K562 (cell line): ENCODE measurements at regions not wholly inside any gene's neighbourhood (a gene's known extent, or its start where the extent isn't known, plus 50 kb on each side); places are given as distances from the start of the nearest gene placed in this dataset.

Source experiments
- ATAC-seq: fragments of 200-7000 bp; cut with Tn5 transposase; 3 replicates; pipeline ENCODE4 v1.9.1; 2020; ENCODE audit warnings: moderate library complexity
- BruUV-seq: library from RNA; stranded (reverse); fragments of 400-500 nt; replicated peaks from 2 replicates; lab custom pipeline; 2021; lab: Mats Ljungman, UMichigan
- CTCF ChIA-PET: fragments of 300-600 bp; formaldehyde crosslinking; extraction: SDS; loops from one replicate; lab custom pipeline; 2021; ENCODE audit warnings: low intra/inter-chr PET ratio; lab: Yijun Ruan, JAX
- POLR2A ChIA-PET: fragments of 300-600, 350-650 bp; sonication (Branson Sonifier 250); formaldehyde crosslinking; extraction: SDS; loops from one replicate; lab custom pipeline; 2021; ENCODE audit warnings: antibody characterized with exemption, inconsistent platforms; lab: Yijun Ruan, JAX
- DNase-seq, 4 experiments: peaks; one replicate each; pipeline versions ENCODE4 v3.0.0 to v3.0.0-alpha.2; 2011 to 2018; ENCODE audit warnings: low spot score in 3 of 4, mixed read lengths in 3 of 4; ENCODE audit errors: extremely low read depth in 1 of 4
- FAIRE-seq: peaks from 2 replicates; lab custom pipeline; 2011; peaks lifted over from hg19 to GRCh38; lab: Jason Lieb, UNC
- H2AFZ ChIP-seq: 2 replicates; pipeline ENCODE4 v1.6.0; 2011; ENCODE audit warnings: low read depth, low read length, control low read depth, inconsistent platforms
- H3K27ac ChIP-seq: fragments of 200-600 bp; 3 replicates; pipeline ENCODE4 v1.8.0; 2011; ENCODE audit warnings: low read depth, mild to moderate bottlenecking, control low read depth, inconsistent platforms, low read length, moderate library complexity, mixed read lengths; ENCODE audit errors: extremely low read depth
- H3K27me3 ChIP-seq, 2 experiments: fragments of 300-600 bp in 1 of 2; 2 replicates in 1 of 2; 3 replicates in 1 of 2; pipeline versions ENCODE4 v1.6.0 to v1.8.0; 2011; ENCODE audit warnings: inconsistent platforms in 2 of 2, low read length in 2 of 2, mild to moderate bottlenecking in 1 of 2, mixed read lengths in 1 of 2, moderate library complexity in 1 of 2; ENCODE audit not compliant: control insufficient read depth in 2 of 2, insufficient read depth in 2 of 2
- H3K36me3 ChIP-seq: fragments of 300-600 bp; 3 replicates; pipeline ENCODE4 v1.8.0; 2011; ENCODE audit warnings: mild to moderate bottlenecking, low read length, inconsistent platforms; ENCODE audit not compliant: control insufficient read depth, insufficient read depth
- H3K4me1 ChIP-seq, 2 experiments: fragments of 200-600 bp in 1 of 2; replicated peaks in 1 of 2; 2 replicates in 1 of 2; 3 replicates in 1 of 2; pipeline versions ENCODE4 v1.5.1 to v1.8.0; 2011; ENCODE audit warnings: inconsistent platforms in 2 of 2, low read length in 2 of 2, mild to moderate bottlenecking in 1 of 2, mixed read lengths in 1 of 2, moderate library complexity in 1 of 2; ENCODE audit not compliant: control insufficient read depth in 2 of 2, insufficient read depth in 2 of 2
- H3K4me2 ChIP-seq: 2 replicates; pipeline ENCODE4 v1.6.1; 2011; ENCODE audit warnings: low read length, control low read depth, inconsistent platforms, mixed read lengths; ENCODE audit not compliant: insufficient read depth
- H3K4me3 ChIP-seq: fragments of 200-600 bp; sonication (generic), shearing (Covaris generic); 2 replicates; pipeline ENCODE4 v1.5.1; 2016; ENCODE audit warnings: control low read depth, inconsistent platforms
- H3K79me2 ChIP-seq: fragments of 200-600 bp; 3 replicates; pipeline ENCODE4 v1.8.0; 2011; ENCODE audit warnings: low read length, inconsistent platforms; ENCODE audit not compliant: control insufficient read depth, insufficient read depth
- H3K9ac ChIP-seq, 2 experiments: 2 replicates each; pipeline versions ENCODE4 v1.6.0 to v1.6.1; 2011; ENCODE audit warnings: low read depth in 2 of 2, low read length in 2 of 2, control low read depth in 1 of 2, inconsistent platforms in 1 of 2, mild to moderate bottlenecking in 1 of 2, mixed read lengths in 1 of 2; ENCODE audit not compliant: insufficient read depth in 1 of 2
- H3K9me1 ChIP-seq: one replicate; pipeline ENCODE4 v1.6.0; 2011; ENCODE audit warnings: inconsistent platforms, mild to moderate bottlenecking, low read length, moderate library complexity; ENCODE audit not compliant: control insufficient read depth, insufficient read depth
- H3K9me3 ChIP-seq: replicated peaks from 2 replicates; pipeline ENCODE4 v1.5.1; 2011; ENCODE audit warnings: low read depth, low read length, inconsistent platforms; ENCODE audit not compliant: control insufficient read depth, insufficient read depth
- H4K20me1 ChIP-seq: replicated peaks from 2 replicates; pipeline ENCODE4 v1.6.1; 2011; ENCODE audit warnings: low read length, inconsistent platforms, mixed read lengths; ENCODE audit not compliant: control insufficient read depth, insufficient read depth
- BRF1 ChIP-seq: IDR thresholded peaks from 3 replicates; pipeline ENCODE4 v1.6.1; 2011; ENCODE audit warnings: borderline replicate concordance, mild to moderate bottlenecking; ENCODE audit not compliant: insufficient read length; ENCODE audit errors: extremely low read depth
- CAMTA2 ChIP-seq: fragments of 250-450 bp; sonication (Bioruptor Pico); conservative IDR thresholded peaks from 2 replicates; pipeline ENCODE4 v1.5.1; 2022
- CHCHD3 ChIP-seq: fragments of 250-450 bp; sonication (Bioruptor Pico); IDR thresholded peaks from 2 replicates; pipeline ENCODE4 v2.1.2; 2022; ENCODE audit warnings: mild to moderate bottlenecking
- CREBBP ChIP-seq: IDR thresholded peaks from one replicate; pipeline ENCODE4 v1.6.1; 2012; ENCODE audit warnings: low read depth, mild to moderate bottlenecking, control low read depth, inconsistent platforms, low read length
- EP400 ChIP-seq: fragments of 450-650 bp; IDR thresholded peaks from 2 replicates; pipeline ENCODE4 v1.6.1; 2017; ENCODE audit warnings: antibody characterized with exemption, mild to moderate bottlenecking, moderate library complexity
- FOXA3 ChIP-seq, 2 experiments: fragments of 450-650 bp in 1 of 2; sonication (generic) in 1 of 2; formaldehyde crosslinking; IDR thresholded peaks in 1 of 2; conservative IDR thresholded peaks in 1 of 2; 2 replicates each; pipeline versions ENCODE4 v1.4.0 to v1.8.0; 2020 to 2022; ENCODE audit warnings: mild to moderate bottlenecking in 2 of 2, missing genetic modification reagents in 1 of 2
- MTA1 ChIP-seq: fragments of 450-650 bp; IDR thresholded peaks from 2 replicates; pipeline ENCODE4 v1.6.1; 2017; ENCODE audit warnings: borderline replicate concordance
- POLR2B ChIP-seq: fragments of 450-650 bp; IDR thresholded peaks from 2 replicates; pipeline ENCODE4 v1.6.1; 2018; ENCODE audit warnings: low read depth; ENCODE audit not compliant: partially characterized antibody
- PURB ChIP-seq: sonication (generic); formaldehyde crosslinking; IDR thresholded peaks from 2 replicates; pipeline ENCODE4 v1.9.0; 2021; ENCODE audit warnings: low read depth, mild to moderate bottlenecking, missing genetic modification reagents
- ZNF121 ChIP-seq: sonication (generic); formaldehyde crosslinking; conservative IDR thresholded peaks from 2 replicates; pipeline ENCODE4 v1.8.0; 2022; ENCODE audit warnings: missing genetic modification reagents
- ZNF133 ChIP-seq: fragments of 250-450 bp; sonication (Bioruptor Pico); IDR thresholded peaks from 2 replicates; pipeline ENCODE4 v1.4.0; 2020; ENCODE audit warnings: mild to moderate bottlenecking
- ZNF232 ChIP-seq: sonication (generic); formaldehyde crosslinking; IDR thresholded peaks from 2 replicates; pipeline ENCODE4 v1.8.0; 2022; ENCODE audit warnings: mild to moderate bottlenecking, missing genetic modification reagents
- WGBS: fragments of 100-300 bp; shearing (Covaris generic); methylation state at CpG from one replicate; pipeline ENCODE4 v1.1.6; 2016; ENCODE audit warnings: low coverage, mixed read lengths; ENCODE audit not compliant: insufficient coverage; ENCODE audit errors: missing lambda C conversion rate; 5-methylcytosine and 5-hydroxymethylcytosine counted together
- in situ Hi-C: fragments of 300-500 bp; cut with MboI; formaldehyde crosslinking; loops from 4 replicates; pipeline ENCODE4 v1.15.0; 2018; ENCODE audit warnings: inconsistent platforms, mixed read lengths
- intact Hi-C: fragments of 100-400 bp; cut with micrococcal nuclease; formaldehyde crosslinking; loops from 2 replicates; pipeline ENCODE4 v1.14.2; 2022

DNA sequence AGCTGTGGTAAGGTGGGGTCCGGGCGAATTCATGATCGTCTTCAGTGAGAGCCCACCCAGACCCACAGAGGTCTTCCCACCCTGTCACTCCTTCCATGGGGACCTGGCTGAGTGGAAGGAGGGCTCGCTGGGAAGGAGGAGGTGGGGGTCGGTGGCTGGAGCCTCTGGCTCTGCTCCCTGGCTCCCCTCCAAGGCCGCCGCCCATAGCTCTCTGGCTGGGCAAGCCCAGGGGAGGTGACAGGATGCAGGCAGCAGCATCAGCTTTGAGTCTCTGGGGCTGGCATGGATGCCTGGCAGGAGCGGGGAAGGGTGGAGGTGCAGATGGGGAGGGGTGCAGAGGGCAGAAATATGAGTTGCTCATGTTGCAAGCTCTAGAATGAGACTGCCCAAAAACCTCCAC is 147.0 kb downstream of the ENGASE start:
- H3K36me3 ChIP-seq, result no peaks in the 10 kb centered on the region
- FAIRE-seq, result no peak
- no peaks in the 10 kb centered on the region for H3K9me1 ChIP-seq
- H3K4me1 ChIP-seq, result peaks cover 0 to 7% of the 10 kb centered on the region in 2 experiments; a peak in 2 of 5 replicates
- H3K27me3 ChIP-seq, result peaks cover 2 to 63% of the 10 kb centered on the region in 2 experiments; a peak in 3 of 5 replicates
- in situ Hi-C loops, result no loop called here
- H3K9ac ChIP-seq, result no peak overlapping the region
- no peak overlapping the region for H3K27ac ChIP-seq
- H4K20me1 ChIP-seq, result peaks cover 7% of the 10 kb centered on the region; the same call in 1 of the 2 replicates
- ATAC-seq, result no peak
- H3K4me2 ChIP-seq, result no peak overlapping the region
- no peaks in the 10 kb centered on the region for H3K79me2 ChIP-seq
- intact Hi-C loops, result no loop called here
- no TSS peak for BruUV-seq
- H2AFZ ChIP-seq, result no peak overlapping the region
- TF ChIP-seq EP400, result no peak
- no peak for TF ChIP-seq ZNF121 (CRISPR knock-in tag)
- TF ChIP-seq CHCHD3, result no peak
- TF ChIP-seq POLR2B, result no peak
- no peak for TF ChIP-seq BRF1
- no peak for TF ChIP-seq ZNF133 (CRISPR knock-in tag)
- no peak for TF ChIP-seq PURB (CRISPR knock-in tag)
- TF ChIP-seq ZNF232 (CRISPR knock-in tag), result no peak
- no peak for TF ChIP-seq FOXA3 (CRISPR knock-in tag; conservative IDR thresholded peaks at IDR 0.05 in 1 of 2, IDR thresholded peaks at IDR 0.05 in 1 of 2)
- TF ChIP-seq CREBBP, result no peak
- no peak for TF ChIP-seq MTA1
- no peak for TF ChIP-seq CAMTA2 (CRISPR knock-in tag)
- H3K9me3 ChIP-seq, result no peaks in the 10 kb centered on the region
- DNase-seq, result no peak
- no peak overlapping the region for H3K4me3 ChIP-seq
- 0% methylated on average over 5 of the region's 8 CpGs for WGBS
- POLR2A ChIA-PET, result interaction anchor here (1.1 kb wide), 1 partner anchor 45 kb away, joined by 3 read pairs; no protein-coding TSS in a partner anchor
- CTCF ChIA-PET, result no interaction called here
